ENCODE measurements at regions not wholly inside any gene's neighbourhood (a gene's known extent, or its start where the extent isn't known, plus 50 kb on each side); places are given as distances from the start of the nearest gene placed in this dataset.

DNA sequence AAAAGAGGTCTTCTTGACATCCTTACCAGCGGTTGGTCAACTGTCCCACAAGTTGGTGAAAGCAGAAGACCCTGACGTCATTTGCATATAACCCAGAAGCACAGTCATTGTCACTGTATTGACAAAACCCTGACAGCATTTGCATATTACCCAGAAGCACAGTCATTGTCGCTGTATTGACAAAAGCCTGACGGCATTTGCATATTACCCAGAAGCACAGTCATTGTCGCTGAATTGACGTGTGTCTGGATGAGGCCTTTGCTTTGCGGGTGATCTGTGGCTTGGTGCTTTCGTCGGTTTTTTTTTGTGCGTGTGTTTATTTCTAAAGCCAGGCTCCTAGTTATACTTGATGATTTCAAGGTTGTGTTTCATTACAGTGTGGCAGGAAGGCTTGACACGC is 1145.2 kb downstream of the BRD1 start:
- no peak for TF ChIP-seq CTCF (IDR thresholded peaks at IDR 0.05)
- no peak for TF ChIP-seq POLR2A (IDR thresholded peaks at IDR 0.05)

Data from tibial nerve (tissue), 3 donors.